H1 (cell line): ENCODE measurements at regions not wholly inside any gene's neighbourhood (a gene's known extent, or its start where the extent isn't known, plus 50 kb on each side); places are given as distances from the start of the nearest gene placed in this dataset.

ENCODE experiments used
- CTCF ChIA-PET: fragments of 300-600 bp; sonication (Branson Sonifier 250); formaldehyde crosslinking; loops from one replicate; lab custom pipeline; 2021; ENCODE audit not compliant: partially characterized antibody; lab: Charles Lee
- POLR2A ChIA-PET: fragments of 300-600 bp; sonication (Branson Sonifier 250); formaldehyde crosslinking; loops from one replicate; lab custom pipeline; 2021; ENCODE audit warnings: inconsistent platforms; ENCODE audit not compliant: partially characterized antibody; lab: Charles Lee
- DNase-seq, 2 experiments: peaks; one replicate each; pipeline versions ENCODE4 v3.0.0 to v3.0.0-alpha.2; 2010 to 2022; ENCODE audit warnings: low spot score in 2 of 2, low read depth in 1 of 2, mixed read lengths in 1 of 2
- FAIRE-seq: peaks from 2 replicates; lab custom pipeline; 2011; peaks lifted over from hg19 to GRCh38; lab: Jason Lieb, UNC
- H2AFZ ChIP-seq: 2 replicates; pipeline ENCODE4 v1.8.1; 2012; ENCODE audit warnings: low read length, inconsistent platforms
- H2AK5ac ChIP-seq: 2 replicates; pipeline ENCODE4 v1.6.1; 2013; ENCODE audit warnings: low read depth, low read length
- H2BK120ac ChIP-seq: replicated peaks from 2 replicates; pipeline ENCODE3; 2013; ENCODE audit warnings: low read depth, low read length, inconsistent platforms
- H2BK12ac ChIP-seq: 2 replicates; pipeline ENCODE4 v1.6.1; 2013; ENCODE audit warnings: low read depth, low read length
- H2BK15ac ChIP-seq: 2 replicates; pipeline ENCODE4 v1.6.1; 2013; ENCODE audit warnings: low read length
- H2BK20ac ChIP-seq: 2 replicates; pipeline ENCODE4 v1.6.1; 2013; ENCODE audit warnings: low read length
- H2BK5ac ChIP-seq: 2 replicates; pipeline ENCODE4 v1.6.1; 2013; ENCODE audit warnings: low read depth, low read length
- H3K14ac ChIP-seq: 2 replicates; pipeline ENCODE4 v1.6.1; 2013; ENCODE audit warnings: inconsistent platforms; ENCODE audit not compliant: insufficient read length
- H3K18ac ChIP-seq: 2 replicates; pipeline ENCODE4 v1.6.1; 2013; ENCODE audit warnings: low read length; ENCODE audit errors: extremely low read depth
- H3K23ac ChIP-seq: 2 replicates; pipeline ENCODE4 v1.6.1; 2013; ENCODE audit warnings: inconsistent platforms; ENCODE audit not compliant: insufficient read length
- H3K23me2 ChIP-seq: 2 replicates; pipeline ENCODE4 v1.6.1; 2013; ENCODE audit warnings: low read depth, low read length
- H3K27ac ChIP-seq: 2 replicates; pipeline ENCODE4 v1.6.1; 2011; ENCODE audit warnings: low read depth, low read length, inconsistent platforms
- H3K27me3 ChIP-seq, 4 experiments: replicated peaks in 1 of 4; 1 replicate in 1 of 4; 2 replicates in 3 of 4; pipeline versions ENCODE4 v1.6.1 to v1.8.1; 2011 to 2013; ENCODE audit warnings: low read length in 3 of 4, mild to moderate bottlenecking in 3 of 4, inconsistent platforms in 2 of 4, mixed read lengths in 2 of 4, moderate library complexity in 1 of 4; ENCODE audit not compliant: control insufficient read depth in 3 of 4, insufficient read depth in 3 of 4; ENCODE audit errors: extremely low read depth in 1 of 4
- H3K36me3 ChIP-seq, 4 experiments: 2 replicates each; pipeline versions ENCODE4 v1.6.1 to v1.8.1; 2011 to 2013; ENCODE audit warnings: mild to moderate bottlenecking in 4 of 4, low read length in 3 of 4, moderate library complexity in 2 of 4, control low read depth in 1 of 4, inconsistent platforms in 1 of 4; ENCODE audit not compliant: insufficient read depth in 4 of 4, control insufficient read depth in 2 of 4
- H3K4ac ChIP-seq: replicated peaks from 2 replicates; pipeline ENCODE3; 2013; ENCODE audit warnings: low read length, low read depth, mixed read lengths, inconsistent platforms; ENCODE audit not compliant: insufficient read length
- H3K4me1 ChIP-seq, 4 experiments: replicated peaks in 1 of 4; 1 replicate in 1 of 4; 2 replicates in 3 of 4; pipeline versions ENCODE4 v1.6.1 to v1.8.1; 2011 to 2013; ENCODE audit warnings: low read length in 3 of 4, inconsistent platforms in 2 of 4, mixed read lengths in 1 of 4; ENCODE audit not compliant: insufficient read depth in 4 of 4, control insufficient read depth in 3 of 4
- H3K4me2 ChIP-seq, 2 experiments: 2 replicates each; pipeline versions ENCODE4 v1.6.1 to v1.8.1; 2011 to 2013; ENCODE audit warnings: low read depth in 2 of 2, low read length in 2 of 2, control low read depth in 1 of 2, inconsistent platforms in 1 of 2, mild to moderate bottlenecking in 1 of 2; ENCODE audit not compliant: insufficient read depth in 1 of 2
- H3K4me3 ChIP-seq, 4 experiments: fragments of 200-600, 300-600 bp in 1 of 4; sonication (generic), shearing (Covaris generic), sonication (Bioruptor Twin) in 1 of 4; 2 replicates each; pipeline versions ENCODE4 v1.5.1 to v1.8.1; 2011 to 2016; ENCODE audit warnings: low read length in 4 of 4, low read depth in 3 of 4, control low read depth in 2 of 4, inconsistent platforms in 2 of 4, mild to moderate bottlenecking in 2 of 4, mixed read lengths in 1 of 4, moderate library complexity in 1 of 4; ENCODE audit not compliant: insufficient read depth in 2 of 4; ENCODE audit errors: extremely low read depth in 1 of 4
- H3K56ac ChIP-seq: replicated peaks from 2 replicates; pipeline ENCODE3; 2013; ENCODE audit warnings: low read depth, mild to moderate bottlenecking, mixed read lengths, low read length, inconsistent platforms; ENCODE audit not compliant: insufficient read length
- H3K79me1 ChIP-seq: 2 replicates; pipeline ENCODE4 v1.6.1; 2013; ENCODE audit warnings: low read depth, low read length, control low read depth
- H3K79me2 ChIP-seq, 2 experiments: 2 replicates each; pipeline versions ENCODE4 v1.6.1 to v1.8.1; 2012 to 2013; ENCODE audit warnings: low read length in 2 of 2, mild to moderate bottlenecking in 2 of 2, inconsistent platforms in 1 of 2; ENCODE audit not compliant: insufficient read depth in 2 of 2, control insufficient read depth in 1 of 2
- H3K9ac ChIP-seq, 4 experiments: replicated peaks in 1 of 4; 1 replicate in 1 of 4; 2 replicates in 3 of 4; pipeline versions ENCODE4 v1.6.1 to v1.8.1; 2011 to 2013; ENCODE audit warnings: low read depth in 3 of 4, low read length in 3 of 4, control low read depth in 2 of 4, mild to moderate bottlenecking in 2 of 4, moderate library complexity in 2 of 4, inconsistent platforms in 1 of 4; ENCODE audit errors: extremely low read depth in 1 of 4
- H3K9me3 ChIP-seq, 2 experiments: 2 replicates each; pipeline versions ENCODE4 v1.6.1 to v1.8.1; 2012 to 2013; ENCODE audit warnings: mild to moderate bottlenecking in 2 of 2, moderate library complexity in 2 of 2, control low read depth in 1 of 2, inconsistent platforms in 1 of 2, low read depth in 1 of 2, low read length in 1 of 2, mixed read lengths in 1 of 2; ENCODE audit not compliant: insufficient read depth in 2 of 2
- H4K20me1 ChIP-seq, 2 experiments: replicated peaks in 1 of 2; 2 replicates each; pipeline versions ENCODE3 to v1.8.1; 2011 to 2013; ENCODE audit warnings: inconsistent platforms in 2 of 2, low read length in 2 of 2, mild to moderate bottlenecking in 1 of 2; ENCODE audit not compliant: insufficient read depth in 2 of 2, control insufficient read depth in 1 of 2
- H4K5ac ChIP-seq: 2 replicates; pipeline ENCODE4 v1.6.1; 2013; ENCODE audit warnings: low read length, low read depth, mixed read lengths, inconsistent platforms; ENCODE audit not compliant: insufficient read length
- H4K8ac ChIP-seq: 2 replicates; pipeline ENCODE4 v1.8.0; 2013; ENCODE audit warnings: mild to moderate bottlenecking, moderate library complexity, low read length, inconsistent platforms; ENCODE audit not compliant: insufficient read depth; ENCODE audit errors: extremely low read depth
- H4K91ac ChIP-seq: replicated peaks from 2 replicates; pipeline ENCODE3; 2013; ENCODE audit warnings: low read length, mixed read lengths, inconsistent platforms; ENCODE audit not compliant: insufficient read length
- POLR2A ChIP-seq, 2 experiments: IDR thresholded peaks; 1 replicate in 1 of 2; 2 replicates in 1 of 2; pipeline ENCODE4 v1.6.1; 2011; ENCODE audit warnings: low read depth in 2 of 2, low read length in 2 of 2, mild to moderate bottlenecking in 2 of 2; ENCODE audit errors: control extremely low read depth in 1 of 2
- POLR2AphosphoS5 ChIP-seq: IDR thresholded peaks from 2 replicates; pipeline ENCODE4 v1.6.1; 2011; ENCODE audit warnings: low read depth, low read length
- TAF1 ChIP-seq: IDR thresholded peaks from 2 replicates; pipeline ENCODE4 v1.6.1; 2011; ENCODE audit warnings: mild to moderate bottlenecking, low read depth, low read length
- TAF7 ChIP-seq: optimal IDR thresholded peaks from 2 replicates; pipeline ENCODE3; 2011; ENCODE audit warnings: low read depth, mild to moderate bottlenecking, inconsistent platforms, low read length, moderate library complexity, borderline replicate concordance
- WGBS, 2 experiments: shearing (Covaris generic) in 1 of 2; methylation state at CpG; one replicate each; pipeline versions ENCODE4 v1.1.6 to v1.1.7; 2013 to 2015; ENCODE audit warnings: low lambda C conversion rate in 2 of 2, mixed read lengths in 2 of 2, inconsistent platforms in 1 of 2, low coverage in 1 of 2, missing lambda C conversion rate in 1 of 2; ENCODE audit not compliant: insufficient replicate concordance in 2 of 2, insufficient coverage in 1 of 2, insufficient read length in 1 of 2; ENCODE audit errors: extremely low coverage in 1 of 2, missing lambda C conversion rate in 1 of 2; 5-methylcytosine and 5-hydroxymethylcytosine counted together

GRCh38 chr14:48251290-48251689 is 575.9 kb upstream of the MDGA2 start:
- no peaks in the 10 kb centered on the region for H3K9me3 ChIP-seq
- no peak overlapping the region for H2BK120ac ChIP-seq
- peaks cover 8 to 26% of the 10 kb centered on the region in 2 experiments for H4K20me1 ChIP-seq
- H3K27me3 ChIP-seq: no peaks in the 10 kb centered on the region
- peaks cover 0 to 12% (median 0%) of the 10 kb centered on the region in 4 experiments; a peak in 4 of 7 replicates for H3K4me1 ChIP-seq
- H4K5ac ChIP-seq: no peak overlapping the region
- TF ChIP-seq TAF1 (no peak), POLR2AphosphoS5 (0 out of 2 replicates have a peak, but pooled peaks have one; percentile 37), POLR2A (IDR thresholded peaks at IDR 0.05; ENCODE audit: control extremely low read depth in 1 of 2, low read depth in 2 of 2, low read length in 2 of 2) (peak in 1 of 2 experiments; percentile 1; a peak in 1 of 3 replicates), TAF7 (no peak)
- H3K4me2 ChIP-seq: no peak overlapping the region; a peak in 1 of 4 replicates
- no peak overlapping the region for H2AK5ac ChIP-seq
- no peak overlapping the region for H3K56ac ChIP-seq
- H3K9ac ChIP-seq: no peak overlapping the region
- no peak overlapping the region for H4K8ac ChIP-seq
- H3K79me2 ChIP-seq: peaks cover 14 to 96% of the 10 kb centered on the region in 2 experiments; a peak in 3 of 4 replicates
- no peak overlapping the region for H2BK5ac ChIP-seq
- no peak overlapping the region for H3K14ac ChIP-seq
- no peak overlapping the region for H3K27ac ChIP-seq
- no peak overlapping the region for H2BK15ac ChIP-seq
- POLR2A ChIA-PET: interaction anchor here (0.8 to 1.4 kb wide), 4 partner anchors 9 to 146 kb away, joined by 3 to 4 read pairs (median 3); no protein-coding TSS in a partner anchor
- peaks cover 0 to 77% (median 10%) of the 10 kb centered on the region in 4 experiments; a peak in 5 of 8 replicates for H3K36me3 ChIP-seq
- FAIRE-seq (no peak), DNase-seq (no peak)
- no peak overlapping the region for H3K4ac ChIP-seq
- H4K91ac ChIP-seq: no peak overlapping the region
- H3K79me1 ChIP-seq: peaks cover 2% of the 10 kb centered on the region; the same call in 1 of the 2 replicates
- H2AFZ ChIP-seq: no peak overlapping the region
- H2BK12ac ChIP-seq: no peak overlapping the region
- WGBS, 2 experiments: 95% methylated on average over 5 of the region's 5 CpGs; no CpG with 5 or more reads in 1 of the 2 experiments
- H3K18ac ChIP-seq: no peak overlapping the region
- H2BK20ac ChIP-seq: no peak overlapping the region
- CTCF ChIA-PET: interaction anchor here (1.2 kb wide), 1 partner anchor 334 kb away, joined by 3 read pairs; no protein-coding TSS in a partner anchor
- no peak overlapping the region for H3K23ac ChIP-seq
- peaks cover 2% of the 10 kb centered on the region; the same call in 1 of the 2 replicates for H3K23me2 ChIP-seq
- peak overlapping the region in 1 of 4 experiments; percentile 65; a peak in 2 of 8 replicates for H3K4me3 ChIP-seq
